HG02938 (cell line): ENCODE measurements at regions not wholly inside any gene's neighbourhood (a gene's known extent, or its start where the extent isn't known, plus 50 kb on each side); places are given as distances from the start of the nearest gene placed in this dataset.
A peak's percentile ranks its signal among the peaks of the same experiment; 100 is the strongest.
"Not testable (repeated sequence)": the region's sequence is repeated elsewhere in the genome, so short reads cannot be mapped to it uniquely, and the experiment has no call there.

Experiments used
- ATAC-seq: cut with Tn5 transposase; IDR thresholded peaks from one replicate; pipeline ENCODE4 v1.9.1; 2021; ENCODE audit warnings: mild to moderate bottlenecking, moderate library complexity; ENCODE audit not compliant: unreplicated experiment

DNA sequence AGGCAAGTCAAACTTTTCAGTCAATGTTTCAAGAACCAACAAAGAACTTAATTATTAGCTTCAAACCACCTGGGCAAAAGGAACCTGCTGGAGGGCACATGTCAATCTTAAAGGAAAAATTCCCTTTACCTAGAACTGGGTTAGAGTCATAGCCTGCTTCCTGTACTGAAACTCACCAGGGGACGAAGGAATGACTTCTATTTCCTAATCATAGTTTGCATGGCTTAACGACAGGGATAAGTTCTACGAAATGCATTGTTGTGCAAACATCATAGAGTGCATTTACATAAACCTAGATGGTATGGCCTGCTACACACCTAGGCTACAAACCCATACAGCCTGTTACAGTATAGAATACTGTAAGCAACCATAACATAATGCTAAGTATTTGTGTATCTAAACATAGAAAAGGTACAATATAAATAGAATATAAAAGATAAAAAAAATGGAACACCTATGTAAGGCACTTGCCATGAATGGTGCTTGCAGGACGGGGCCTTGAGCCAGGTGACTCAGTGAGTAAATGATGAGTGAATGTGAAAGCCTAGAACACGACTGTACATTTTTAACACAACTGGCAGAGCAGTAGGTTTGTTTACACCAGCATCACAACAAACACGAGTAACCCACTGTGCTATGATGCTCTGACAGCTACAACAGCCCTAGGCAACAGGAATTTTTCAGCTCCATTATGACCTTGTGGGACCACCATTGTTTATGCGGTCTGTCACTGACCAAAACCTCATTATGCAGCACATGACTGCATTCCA, 234.9 kb upstream of the CAND1 start:
- ATAC-seq = no peak

DNA sequence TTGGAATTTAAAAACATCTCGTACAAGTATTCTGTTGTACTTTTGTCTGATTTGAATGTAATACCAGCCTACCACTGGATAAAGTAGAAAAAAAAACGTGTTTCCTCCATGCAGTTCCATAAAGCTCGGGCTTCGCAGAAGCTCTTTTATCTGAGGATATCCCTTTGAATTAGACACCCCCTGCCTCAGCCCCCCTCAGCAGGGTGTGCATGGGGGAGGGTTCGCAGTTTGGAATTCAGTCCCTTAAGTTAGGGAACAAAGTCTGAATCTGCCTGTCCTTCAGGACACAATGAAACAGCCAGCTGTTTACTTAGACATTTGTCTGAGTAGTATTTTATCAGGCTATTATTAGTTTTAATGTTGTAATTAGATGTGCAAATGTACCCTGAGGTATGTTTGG, 234.0 kb upstream of the CAND1 start:
- ATAC-seq = no peak

DNA sequence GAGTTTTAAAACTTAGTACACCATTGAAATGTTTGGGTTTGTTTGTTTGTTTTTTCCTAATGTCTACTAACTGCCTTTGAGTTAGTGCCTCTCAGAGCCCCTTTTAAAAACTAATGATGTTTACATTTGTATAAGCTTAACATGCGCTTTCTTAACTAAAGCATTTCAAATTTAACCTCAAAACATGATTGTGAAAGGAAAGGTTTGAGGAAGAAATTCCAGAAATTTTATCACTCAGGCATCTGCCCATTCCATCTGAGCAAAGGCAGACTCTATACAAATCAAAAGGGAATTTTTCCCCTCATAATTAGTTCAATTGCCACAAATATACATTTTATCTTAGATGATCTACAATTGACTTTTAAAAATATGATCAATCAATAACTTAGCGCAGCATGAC, 230.7 kb upstream of the CAND1 start:
- no peak for ATAC-seq

DNA sequence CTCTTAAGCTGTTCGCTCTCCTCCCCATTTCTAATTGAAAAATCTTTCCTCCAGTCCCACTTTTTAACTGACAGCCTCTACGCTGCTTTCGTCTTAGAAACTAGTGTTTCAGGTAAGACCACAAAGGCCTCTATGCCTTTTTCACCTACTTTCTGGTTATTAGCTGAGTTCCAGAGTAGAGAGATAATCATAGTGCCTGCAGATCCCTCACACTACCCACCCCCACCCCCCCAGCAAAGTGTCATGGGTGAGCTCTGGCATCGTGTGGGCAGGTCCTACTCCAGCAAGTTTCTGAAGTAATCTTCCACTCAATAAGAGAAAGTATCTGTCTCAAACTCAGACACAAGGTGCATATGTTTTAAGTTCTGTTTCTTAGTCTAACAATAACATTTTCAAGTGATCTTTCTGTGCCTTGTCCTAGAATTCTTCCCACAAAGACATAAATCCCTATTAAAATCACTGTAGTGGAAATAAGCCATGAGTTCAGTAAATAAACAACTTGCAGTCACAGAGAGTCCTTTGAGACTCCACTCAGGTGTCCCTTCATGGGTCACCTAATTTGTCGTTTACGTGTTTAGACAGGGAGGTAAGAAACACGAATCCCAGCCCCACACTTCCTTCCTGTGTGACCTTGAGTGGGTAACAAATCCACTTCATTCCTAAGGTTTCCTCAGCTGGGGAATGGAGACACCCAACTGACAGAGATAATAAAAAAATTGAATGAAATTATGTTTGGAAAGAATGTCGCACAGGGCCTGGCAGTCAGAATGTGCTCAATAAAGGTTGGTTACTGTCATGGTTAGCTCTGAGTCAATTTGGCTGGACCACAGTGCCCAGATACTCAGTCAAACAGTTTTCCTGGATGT, 228.9 kb upstream of the CAND1 start:
- no peak for ATAC-seq

DNA sequence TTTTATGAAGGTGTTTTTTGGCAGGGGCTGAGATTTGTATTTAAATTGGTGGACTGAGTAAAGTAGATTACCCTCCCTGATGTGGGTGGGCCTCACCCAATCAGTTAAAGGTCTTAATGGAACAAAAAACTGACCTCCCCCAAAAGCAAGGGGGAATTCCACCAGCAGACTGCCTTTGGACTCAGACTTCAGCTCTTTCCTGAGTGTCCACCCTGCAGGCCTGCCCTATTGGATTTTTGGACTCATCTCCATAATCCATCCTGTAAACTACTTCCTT, 228.4 kb upstream of the CAND1 start:
- no peak for ATAC-seq

DNA sequence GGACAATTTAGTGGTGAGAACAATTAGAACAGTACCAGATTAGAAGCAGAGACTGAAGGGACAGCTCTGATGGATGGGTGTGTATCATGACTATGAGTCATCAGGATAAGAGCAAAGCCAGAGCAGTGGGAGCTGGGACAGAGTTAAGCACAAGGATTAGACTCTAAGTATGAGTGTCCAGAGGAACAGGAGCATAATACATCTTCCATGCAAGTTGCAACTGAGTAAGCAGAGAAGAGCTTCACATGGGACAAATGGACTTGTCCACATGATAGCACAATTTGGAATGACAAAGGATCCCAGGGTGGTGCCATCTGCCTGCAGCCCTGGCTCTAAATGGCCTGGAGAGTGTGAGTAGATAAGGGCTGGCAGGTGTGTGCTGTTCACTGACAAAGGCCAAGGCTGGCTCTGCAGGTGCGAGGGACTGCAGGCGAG, 226.4 kb upstream of the CAND1 start:
- ATAC-seq = no peak

DNA sequence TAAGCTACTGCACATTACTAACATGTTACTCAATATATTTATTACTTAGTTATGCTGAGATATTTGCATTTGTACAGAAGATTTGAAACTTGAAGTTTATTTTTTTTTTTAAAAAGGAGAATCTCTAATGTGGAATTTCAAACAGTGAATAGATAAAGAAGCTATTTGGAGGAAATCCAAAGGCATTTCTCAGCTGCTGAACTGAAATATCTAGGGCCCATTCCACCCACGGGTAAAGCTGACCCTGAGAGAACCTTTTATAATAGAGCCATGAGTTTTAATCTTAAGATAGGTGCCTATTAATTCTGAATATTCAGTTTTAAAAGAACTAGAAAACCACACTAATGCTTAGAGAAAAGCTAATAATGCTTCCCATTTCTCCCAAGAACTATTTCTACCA, 225.4 kb upstream of the CAND1 start:
- no peak for ATAC-seq

DNA sequence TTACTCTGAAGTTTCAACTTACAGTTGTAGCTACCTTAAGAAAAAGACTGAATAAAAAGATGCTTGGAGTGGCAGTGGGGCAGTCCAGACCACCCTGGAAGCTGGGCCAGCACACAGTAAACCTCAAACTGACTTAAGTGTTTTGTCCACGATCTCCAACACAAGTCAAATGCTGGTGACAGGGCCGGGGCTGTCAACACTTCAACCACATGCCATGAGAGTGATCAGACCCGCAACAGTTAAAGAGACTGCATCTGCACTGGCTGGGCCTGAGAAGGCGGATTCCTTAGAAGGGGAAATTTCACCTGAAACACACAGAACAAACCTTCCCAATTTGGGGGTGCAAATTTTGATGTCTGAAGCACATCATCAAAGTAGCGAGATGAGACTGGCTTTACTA, 223.5 kb upstream of the CAND1 start:
- ATAC-seq = no peak

DNA sequence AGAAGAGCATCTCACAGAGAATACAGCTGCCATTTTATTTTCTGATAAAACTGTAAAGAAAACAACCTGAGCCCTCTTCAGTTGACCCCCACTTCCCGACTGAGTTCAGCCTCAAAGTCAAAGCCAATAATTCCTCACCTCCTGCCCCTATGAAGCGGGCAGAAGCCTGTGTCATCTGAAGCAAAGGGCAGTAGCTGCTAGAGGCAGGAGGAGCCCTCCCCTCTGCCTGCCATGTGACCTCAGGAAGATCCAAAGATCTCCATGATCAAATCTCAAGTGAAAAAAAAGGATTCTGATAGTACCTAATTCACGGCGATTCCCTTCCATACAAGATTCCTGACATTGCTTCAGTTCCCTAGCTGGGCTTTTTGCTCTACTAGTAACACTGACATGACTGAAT, 223.1 kb upstream of the CAND1 start:
- ATAC-seq = no peak

DNA sequence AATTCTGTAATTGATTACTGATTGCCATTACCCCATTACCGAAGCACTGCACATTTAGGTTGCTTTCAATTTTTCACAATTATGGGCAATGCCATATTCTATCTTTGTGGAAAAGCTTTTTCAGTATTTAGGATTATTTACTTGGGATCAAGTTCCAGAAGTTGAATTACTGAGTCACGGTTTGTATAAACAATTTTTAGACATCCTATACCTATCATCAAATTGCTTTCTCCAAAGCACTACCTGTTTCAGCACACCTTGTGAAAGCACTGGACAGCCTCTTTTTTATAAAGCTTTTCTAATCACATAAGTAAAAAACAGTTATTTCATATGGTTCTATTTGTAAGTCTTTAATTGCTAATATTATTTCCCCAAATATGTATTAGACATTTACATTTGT, 221.5 kb upstream of the CAND1 start:
- ATAC-seq = no peak

DNA sequence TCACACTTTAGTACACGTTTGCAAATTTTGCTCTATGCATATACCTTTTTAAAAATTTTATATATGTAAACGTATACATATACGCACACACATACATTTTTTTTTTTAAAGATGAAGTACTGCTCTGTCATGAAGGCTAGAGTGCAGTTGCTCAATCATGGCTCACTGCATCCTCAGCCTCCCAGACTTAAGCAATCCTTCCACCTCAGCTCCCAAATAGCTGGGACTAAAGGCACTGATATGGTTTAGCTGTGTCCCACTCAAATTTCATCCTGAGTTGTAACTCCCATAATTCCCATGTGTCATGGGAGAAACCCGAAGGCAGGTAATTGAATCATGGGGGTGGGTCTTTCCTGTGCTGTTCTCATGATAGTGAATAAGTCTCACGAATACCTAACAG, 220.8 kb upstream of the CAND1 start:
- no peak for ATAC-seq

DNA sequence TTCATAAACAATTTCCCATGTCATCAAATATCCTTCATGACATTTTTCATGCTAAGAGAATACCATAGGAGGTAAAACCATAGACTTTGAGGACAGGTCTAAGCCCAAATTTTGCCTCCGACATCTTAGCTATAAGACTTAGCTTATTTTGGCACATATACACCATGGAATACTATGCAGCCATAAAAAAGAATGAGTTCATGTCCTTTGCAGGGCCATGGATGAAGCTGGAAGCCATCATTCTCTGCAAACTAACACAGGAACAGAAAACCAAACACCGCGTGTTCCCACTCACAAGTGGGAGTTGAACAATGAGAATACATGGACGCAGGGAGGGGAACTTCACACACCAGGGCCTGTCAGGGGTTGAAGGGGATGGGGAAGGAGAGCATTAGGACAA, 220.0 kb upstream of the CAND1 start:
- not testable (repeated sequence) for ATAC-seq

DNA sequence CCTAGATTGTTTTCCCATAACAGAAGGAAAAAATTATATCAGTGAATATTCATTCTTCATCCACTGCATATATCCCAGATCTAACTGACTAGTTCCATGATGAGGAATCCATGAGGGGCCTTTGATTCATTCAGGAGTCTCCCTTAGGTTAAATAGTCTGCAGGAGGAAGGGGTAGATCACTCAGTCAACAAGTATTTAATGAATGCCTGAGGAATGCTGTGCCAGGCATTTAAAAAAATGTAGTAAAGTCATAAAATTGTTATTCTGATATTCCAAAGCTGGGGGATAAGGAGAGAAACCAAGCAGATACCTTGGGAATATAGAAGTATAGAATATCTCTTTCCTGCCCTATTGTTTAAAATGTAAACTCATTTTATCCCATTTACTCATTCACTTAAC, 216.2 kb upstream of the CAND1 start:
- ATAC-seq = no peak

DNA sequence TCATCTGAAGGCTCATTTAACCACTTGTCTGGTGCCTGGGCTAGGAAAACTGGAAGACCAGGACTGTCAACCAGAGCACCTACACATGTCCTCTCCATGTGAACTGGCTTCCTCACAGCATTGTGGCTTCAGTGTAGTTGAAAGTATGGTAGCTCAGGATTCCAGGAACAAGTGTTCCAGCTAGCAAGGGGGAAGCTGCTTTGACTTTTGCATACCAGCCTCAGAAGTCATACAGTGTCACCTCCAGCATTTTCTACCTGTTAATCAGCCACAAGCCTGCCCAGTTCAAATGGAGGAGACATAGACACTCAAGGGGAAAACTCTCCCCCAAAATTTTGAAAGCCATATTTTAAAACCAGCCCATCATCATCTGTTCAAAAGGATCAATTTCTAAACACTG, 212.8 kb upstream of the CAND1 start:
- ATAC-seq = no peak

DNA sequence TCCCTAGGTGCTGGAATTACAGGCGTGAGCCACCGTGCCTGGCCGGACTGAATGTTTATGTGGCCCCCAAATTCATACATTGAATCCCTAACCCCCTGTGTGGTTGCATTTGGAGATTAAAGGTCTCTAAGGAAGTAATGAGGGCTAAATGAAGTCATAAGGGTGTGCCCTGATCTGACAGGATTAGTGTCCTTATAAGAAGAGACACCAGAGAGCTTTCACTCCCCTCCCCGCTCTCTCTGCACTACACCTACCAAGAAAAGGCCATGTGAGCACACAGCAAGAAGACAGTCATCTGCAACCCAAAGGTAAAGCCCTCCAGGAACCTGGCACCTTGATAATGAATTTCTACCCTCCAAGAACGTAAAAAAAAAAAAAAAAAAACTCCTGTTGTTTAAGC, 212.1 kb upstream of the CAND1 start:
- no peak for ATAC-seq

DNA sequence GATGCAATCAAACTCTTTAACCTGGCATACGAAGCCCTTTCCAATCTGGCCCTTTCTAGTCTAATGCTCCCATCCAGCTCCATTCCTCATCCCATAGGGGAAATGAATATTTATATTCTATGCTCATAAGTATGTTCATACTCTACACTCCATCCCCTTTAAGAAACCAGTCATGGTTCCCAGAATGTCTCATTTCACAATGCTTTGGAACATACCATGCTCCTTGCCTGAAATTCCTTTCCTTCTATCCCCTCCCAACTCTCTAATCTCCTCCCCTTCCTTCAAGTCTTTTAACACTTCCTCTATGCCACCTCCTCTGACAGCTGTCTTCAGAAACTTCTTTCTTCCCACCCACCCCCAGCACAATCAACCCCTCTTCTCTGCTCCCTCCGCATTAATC, 207.0 kb upstream of the CAND1 start:
- ATAC-seq = no peak

DNA sequence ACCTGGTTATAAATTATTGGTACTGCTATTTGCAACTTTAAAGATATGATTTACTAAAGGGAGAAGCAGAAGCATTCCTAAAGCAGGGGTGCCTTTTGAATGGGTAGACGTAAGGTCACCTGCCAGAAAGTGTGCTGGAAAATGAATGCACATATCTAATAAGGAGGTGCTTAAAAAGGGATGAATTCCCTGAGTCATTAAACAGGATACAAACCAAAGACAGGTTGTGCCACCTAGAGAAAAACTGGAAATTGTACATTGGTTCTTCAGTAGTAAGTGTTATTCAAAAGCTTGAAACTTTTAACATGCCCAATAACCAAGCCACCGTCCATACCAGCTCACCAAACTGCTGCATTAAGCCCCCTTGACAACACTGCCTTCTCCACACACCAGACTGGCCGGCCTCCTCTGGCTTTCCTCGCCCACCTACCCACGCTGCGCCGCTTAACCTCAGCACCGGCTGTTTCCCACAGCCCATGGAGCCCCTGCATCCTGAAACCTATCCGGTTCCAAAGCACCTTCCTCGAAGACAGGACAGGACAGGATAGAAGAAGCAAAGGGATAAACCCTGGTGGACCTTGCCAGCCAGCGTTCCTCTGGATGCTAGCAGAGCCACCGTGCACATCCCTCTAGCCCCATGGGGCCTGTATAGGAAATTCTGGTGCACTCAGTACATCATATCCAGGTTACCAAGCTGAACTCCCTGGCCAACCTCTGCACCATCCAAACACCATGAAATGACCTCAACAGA, 201.5 kb upstream of the CAND1 start:
- no peak for ATAC-seq

DNA sequence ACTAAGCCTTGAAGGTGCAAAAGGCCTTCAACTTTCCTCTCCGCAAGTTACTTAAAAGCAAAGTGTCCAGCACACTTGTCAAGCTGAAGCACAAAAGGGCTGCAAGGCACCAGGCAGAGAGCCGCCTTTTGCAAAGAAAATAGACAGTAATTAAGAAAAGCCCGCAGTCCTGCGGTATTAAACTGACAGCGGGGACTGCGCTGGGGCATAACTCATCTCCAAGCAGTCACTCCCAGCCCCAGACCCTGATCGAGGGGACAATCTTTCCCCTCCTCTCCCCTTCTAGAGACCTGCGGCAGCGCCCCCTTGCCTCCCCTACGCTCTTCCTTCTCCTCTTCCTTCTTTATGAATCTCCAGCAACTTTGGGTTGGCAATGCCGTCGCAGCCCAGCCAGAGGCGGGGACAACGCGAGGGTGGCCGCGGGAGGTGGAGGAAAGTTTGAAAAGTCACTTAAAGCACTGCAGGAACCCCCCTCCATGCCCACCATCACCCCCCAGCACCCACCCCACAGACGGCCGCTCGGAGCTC, 200.9 kb upstream of the CAND1 start:
- no peak for ATAC-seq

DNA sequence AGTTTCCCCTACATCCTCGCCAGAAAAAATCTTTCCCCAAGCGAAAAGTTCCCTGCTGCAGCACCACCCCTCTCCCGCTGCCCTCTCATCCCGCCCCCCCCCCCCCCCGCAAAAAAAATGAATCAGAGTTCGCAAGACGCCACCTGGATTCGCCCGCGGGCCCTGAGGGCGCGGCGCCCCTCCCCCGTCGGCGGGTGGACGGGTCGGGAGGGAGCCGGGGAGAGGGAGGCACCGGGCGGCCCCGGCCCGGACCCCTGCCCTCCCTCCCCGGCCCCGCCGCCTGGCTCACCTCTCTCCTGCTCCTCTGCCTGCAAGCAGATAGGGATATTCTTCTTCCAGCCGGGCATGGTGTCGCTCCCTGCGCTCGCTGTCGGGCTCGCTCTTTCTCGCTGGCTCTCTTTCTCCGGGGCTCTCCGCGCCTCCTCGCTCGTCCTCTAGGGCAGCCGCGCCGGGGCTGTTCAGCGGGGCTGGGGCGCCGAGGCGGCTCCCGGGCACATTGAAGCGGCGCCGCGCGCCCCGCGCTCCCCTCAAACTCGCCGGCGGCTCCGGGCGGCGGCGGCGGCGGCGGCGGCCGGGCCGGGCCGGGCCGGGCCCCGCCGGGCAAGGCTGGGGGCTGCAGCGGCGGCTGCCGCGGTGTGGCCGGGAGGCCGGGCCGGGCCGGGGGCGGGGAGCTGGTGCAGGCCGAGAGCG, 200.3 kb upstream of the CAND1 start:
- ATAC-seq = peak; percentile 48

DNA sequence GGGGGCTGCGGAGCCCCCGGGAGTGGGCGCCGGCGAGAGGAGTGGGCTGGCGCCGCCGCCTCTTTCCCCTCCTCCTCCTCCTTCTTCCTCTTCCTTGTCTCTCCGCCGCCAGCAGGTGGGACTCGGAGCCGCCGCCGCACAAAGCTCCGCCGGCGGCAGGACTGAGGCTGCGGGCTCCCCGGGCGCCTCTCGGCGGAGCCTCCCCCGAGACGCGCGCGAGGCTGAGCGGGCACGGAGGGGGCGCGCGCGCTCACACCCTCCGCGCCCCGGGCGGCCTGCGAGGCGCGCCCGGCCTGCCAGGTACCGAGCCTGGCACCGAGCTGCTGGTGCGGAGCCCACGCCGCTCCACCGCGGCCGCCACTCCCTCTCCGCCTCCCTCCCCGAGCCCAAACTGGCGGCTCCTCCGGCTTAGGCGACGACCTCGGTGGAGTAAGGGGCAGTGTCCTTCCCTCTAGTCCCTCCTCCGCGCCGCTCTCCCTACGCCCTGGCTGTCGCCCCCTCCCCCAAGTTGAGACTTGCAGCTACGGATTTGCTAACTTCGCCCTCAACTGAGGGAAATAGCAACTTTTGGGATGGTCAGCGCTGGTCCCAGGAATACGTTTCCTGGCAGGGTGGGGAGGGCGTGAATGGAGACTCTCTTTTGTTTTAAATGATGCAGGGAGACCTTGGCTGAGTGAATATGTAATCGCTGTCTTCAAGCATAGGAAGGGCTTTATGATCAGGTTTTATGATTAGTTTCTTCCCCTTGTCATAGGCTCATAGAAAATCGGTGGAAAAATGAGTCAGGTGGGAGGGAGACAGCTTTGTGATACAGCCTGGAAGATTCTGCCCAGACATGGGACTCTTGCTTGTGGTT, 199.5 kb upstream of the CAND1 start:
- peak; percentile 57 for ATAC-seq
